GM06990 (cell line): ENCODE measurements at regions not wholly inside any gene's neighbourhood (a gene's known extent, or its start where the extent isn't known, plus 50 kb on each side); places are given as distances from the start of the nearest gene placed in this dataset.
"Not testable (repeated sequence)": the region's sequence is repeated elsewhere in the genome, so short reads cannot be mapped to it uniquely, and the experiment has no call there.

Experiments
- DNase-seq: peaks from one replicate; pipeline ENCODE4 v3.0.0-alpha.2; 2011; ENCODE audit not compliant: insufficient read length; ENCODE audit errors: extremely low read depth
- H3K27me3 ChIP-seq: replicated peaks from 2 replicates; pipeline ENCODE4 v1.6.0; 2011; ENCODE audit warnings: low read length; ENCODE audit not compliant: control insufficient read depth, insufficient read depth
- H3K36me3 ChIP-seq: 2 replicates; pipeline ENCODE4 v1.5.1; 2011; ENCODE audit warnings: low read length; ENCODE audit not compliant: control insufficient read depth, insufficient read depth
- H3K4me3 ChIP-seq: replicated peaks from 2 replicates; pipeline ENCODE4 v1.5.1; 2011; ENCODE audit warnings: low read depth, mild to moderate bottlenecking, control low read depth, low read length
- CTCF ChIP-seq: IDR thresholded peaks from 2 replicates; pipeline ENCODE4 v1.5.1; 2011; ENCODE audit warnings: low read length, control low read depth, mild to moderate bottlenecking, inconsistent platforms; ENCODE audit not compliant: insufficient read depth, poor library complexity, severe bottlenecking

DNA sequence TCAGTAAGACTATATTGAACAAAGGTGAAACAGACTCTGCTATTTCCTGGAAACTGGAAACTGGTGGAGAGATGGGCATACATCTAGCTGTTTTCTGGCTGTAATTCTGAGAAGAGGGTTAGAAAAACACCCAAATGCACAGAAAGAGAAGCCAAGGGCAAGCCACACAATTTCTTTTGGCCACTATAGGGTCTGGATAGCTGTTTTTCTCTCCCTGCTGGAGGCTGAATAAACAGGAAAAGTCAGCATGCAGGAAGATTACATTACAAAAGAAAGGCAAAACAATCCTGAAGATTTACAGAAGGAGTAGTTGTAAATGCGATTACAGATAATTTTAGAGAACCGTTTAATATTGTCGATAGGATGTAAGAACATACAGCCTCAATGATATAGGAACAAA is 186.2 kb upstream of the REG3G start:
- no peak for DNase-seq
- no peaks in the 10 kb centered on the region for H3K27me3 ChIP-seq
- no peak for TF ChIP-seq CTCF
- no peaks in the 10 kb centered on the region for H3K36me3 ChIP-seq
- no peak overlapping the region for H3K4me3 ChIP-seq

- not testable (repeated sequence) for H3K27me3 ChIP-seq, H3K36me3 ChIP-seq, H3K4me3 ChIP-seq, DNase-seq
Measured at GRCh38 chr2:78840311-78840710, 185.2 kb upstream of the REG3G start.

DNA sequence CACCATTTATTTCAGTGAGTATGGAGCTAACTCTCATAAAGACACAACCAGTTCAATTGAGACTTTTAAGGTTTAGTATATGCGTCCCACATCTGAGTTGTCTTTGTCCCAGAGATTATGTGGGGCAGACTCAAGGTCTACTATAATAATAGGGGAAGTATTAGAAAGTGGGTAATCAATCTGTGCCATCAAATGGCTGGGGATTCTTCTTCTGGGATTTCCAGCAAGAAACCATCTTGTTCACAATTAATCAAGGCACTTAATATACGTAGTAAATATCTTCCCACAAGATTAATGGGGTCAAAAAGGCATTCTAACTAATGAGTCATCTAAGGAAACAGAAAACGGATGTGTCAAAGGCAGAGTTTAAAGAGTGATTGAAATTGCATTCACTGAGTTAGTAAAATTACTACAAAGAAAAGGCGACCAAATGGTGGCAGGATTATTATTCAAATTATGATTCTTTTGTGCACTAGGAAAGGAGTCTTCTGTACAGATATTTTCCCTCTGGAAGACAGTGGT is 179.8 kb upstream of the REG3G start:
- H3K27me3 ChIP-seq, result no peaks in the 10 kb centered on the region
- no peak for DNase-seq
- H3K36me3 ChIP-seq, result no peaks in the 10 kb centered on the region
- H3K4me3 ChIP-seq, result no peak overlapping the region
- TF ChIP-seq CTCF, result no peak

GRCh38 chr2:78861546-78861945 is 164.0 kb upstream of the REG3G start:
- peak; percentile 29 for TF ChIP-seq CTCF
- Histone ChIP-seq H3K27me3 (no peaks in the 10 kb centered on the region), H3K36me3 (no peaks in the 10 kb centered on the region), H3K4me3 (no peak overlapping the region)
- no peak for DNase-seq

- DNase-seq, result no peak
- no peak overlapping the region for H3K4me3 ChIP-seq
- no peaks in the 10 kb centered on the region for H3K27me3 ChIP-seq
- H3K36me3 ChIP-seq, result no peaks in the 10 kb centered on the region
- no peak for TF ChIP-seq CTCF
Measured at GRCh38 chr2:78864205-78864604, 161.3 kb upstream of the REG3G start.

- Histone ChIP-seq H3K36me3 (no peaks in the 10 kb centered on the region), H3K4me3 (no peak overlapping the region), H3K27me3 (no peaks in the 10 kb centered on the region)
- TF ChIP-seq CTCF, result no peak
- no peak for DNase-seq
Measured at GRCh38 chr2:78865667-78866066, 159.8 kb upstream of the REG3G start.
